HG03565 (cell line): ENCODE measurements at regions not wholly inside any gene's neighbourhood (a gene's known extent, or its start where the extent isn't known, plus 50 kb on each side); places are given as distances from the start of the nearest gene placed in this dataset.
"Not testable (repeated sequence)": the region's sequence is repeated elsewhere in the genome, so short reads cannot be mapped to it uniquely, and the experiment has no call there.

Experiments used
- ATAC-seq: cut with Tn5 transposase; IDR thresholded peaks from one replicate; pipeline ENCODE4 v1.9.1; 2021; ENCODE audit warnings: mild to moderate bottlenecking, moderate library complexity; ENCODE audit not compliant: unreplicated experiment

DNA sequence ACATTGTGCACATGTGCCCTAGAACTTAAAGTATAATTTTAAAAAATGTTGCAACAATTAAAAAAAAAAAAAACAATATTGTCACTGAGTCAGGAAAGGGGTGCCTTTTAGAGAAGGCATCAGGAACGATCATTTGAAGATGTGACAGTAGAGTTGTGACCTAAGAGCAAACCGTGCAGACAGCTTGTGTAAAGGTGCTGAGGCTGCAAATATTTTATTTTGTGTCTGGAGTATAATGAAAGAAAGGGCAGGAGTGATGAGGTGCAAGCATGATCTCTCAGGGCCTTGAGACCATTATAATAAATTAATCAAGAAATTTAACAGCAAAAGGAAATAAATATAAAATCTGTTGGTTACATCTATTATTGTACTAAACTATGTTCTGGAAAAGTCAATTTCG is 1219.7 kb downstream of the OLFM4 start:
- no peak for ATAC-seq

DNA sequence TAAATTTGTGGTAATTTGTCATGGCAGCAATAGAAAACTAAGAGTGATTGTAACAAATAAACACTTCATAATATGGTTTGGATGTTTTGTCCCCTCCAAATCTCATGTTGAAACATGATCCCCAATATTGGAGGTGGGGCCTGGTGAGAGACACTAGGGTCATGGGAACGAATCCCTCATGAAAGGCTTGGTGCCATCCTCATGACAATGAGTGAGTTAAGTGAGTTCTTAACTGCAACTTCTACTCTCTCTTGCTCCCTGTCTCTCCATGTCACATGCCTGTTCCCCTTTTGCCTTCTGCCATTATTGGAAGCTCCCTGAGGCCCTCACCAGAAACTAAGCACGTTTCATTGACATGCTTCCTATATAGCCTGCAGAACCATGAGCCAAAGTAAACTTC is 1233.2 kb downstream of the OLFM4 start:
- no peak for ATAC-seq

DNA sequence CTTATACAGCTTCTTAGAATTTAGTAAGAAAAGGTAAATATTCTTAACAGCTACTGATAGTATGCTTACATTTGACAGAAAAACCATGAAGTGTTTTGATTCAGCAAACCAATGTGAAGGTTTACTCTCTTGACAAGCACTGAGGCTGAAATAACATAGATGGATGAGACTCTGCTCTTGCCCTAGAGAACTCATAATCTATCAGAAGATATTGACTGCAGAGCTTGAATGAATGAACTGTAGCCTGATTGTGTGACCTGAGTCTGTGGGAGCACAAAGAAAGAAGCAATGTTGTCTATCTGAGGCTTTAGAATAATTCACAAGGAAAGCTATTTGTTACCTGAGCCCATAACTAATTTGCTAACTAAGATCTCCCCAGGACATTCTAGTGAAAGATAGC is 1235.3 kb downstream of the OLFM4 start:
- no peak for ATAC-seq

DNA sequence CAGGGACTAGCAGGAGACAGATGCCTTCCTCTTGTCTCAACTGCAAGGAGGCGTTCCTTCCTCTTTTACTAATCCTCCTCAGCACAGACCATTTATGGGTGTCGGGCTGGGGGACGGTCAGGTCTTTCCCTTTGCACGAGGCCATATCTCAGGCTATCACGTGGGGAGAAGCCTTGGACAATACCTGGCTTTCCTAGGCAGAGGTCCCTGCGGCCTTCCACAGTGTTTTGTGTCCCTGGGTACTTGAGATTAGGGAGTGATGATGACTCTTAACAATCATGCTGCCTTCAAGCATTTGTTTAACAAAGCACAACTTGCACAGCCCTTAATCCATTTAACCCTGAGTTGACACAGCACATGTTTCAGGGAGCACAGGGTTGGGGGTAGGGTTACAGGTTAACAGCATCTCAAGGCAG is 1238.6 kb downstream of the OLFM4 start:
- ATAC-seq: not testable (repeated sequence)

DNA sequence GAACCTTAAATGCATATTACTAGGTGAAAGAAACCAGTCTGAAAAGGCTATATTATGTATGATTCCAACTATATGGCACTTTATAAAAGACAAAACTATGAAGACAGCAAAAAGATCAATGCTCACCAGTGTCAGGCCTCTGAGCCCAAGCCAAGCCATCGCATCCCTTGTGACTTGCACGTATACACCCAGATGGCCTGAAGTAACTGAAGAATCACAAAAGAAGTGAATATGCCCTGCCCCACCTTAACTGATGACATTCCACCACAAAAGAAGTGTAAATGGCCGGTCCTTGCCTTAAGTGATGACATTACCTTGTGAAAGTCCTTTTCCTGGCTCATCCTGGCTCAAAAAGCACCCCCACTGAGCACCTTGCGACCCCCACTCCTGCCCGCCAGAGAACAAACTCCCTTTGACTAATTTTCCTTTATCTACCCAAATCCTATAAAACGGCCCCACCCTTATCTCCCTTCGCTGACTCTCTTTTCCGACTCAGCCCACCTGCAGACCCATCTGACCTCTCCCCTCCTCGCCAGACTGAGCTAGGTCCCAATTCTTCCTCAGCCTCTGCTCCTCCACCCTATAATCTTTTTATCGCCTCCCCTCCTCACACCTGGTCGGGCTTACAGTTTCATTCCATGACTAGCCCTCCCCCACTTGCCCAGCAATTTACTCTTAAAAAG is 1239.5 kb downstream of the OLFM4 start:
- ATAC-seq: not testable (repeated sequence)

DNA sequence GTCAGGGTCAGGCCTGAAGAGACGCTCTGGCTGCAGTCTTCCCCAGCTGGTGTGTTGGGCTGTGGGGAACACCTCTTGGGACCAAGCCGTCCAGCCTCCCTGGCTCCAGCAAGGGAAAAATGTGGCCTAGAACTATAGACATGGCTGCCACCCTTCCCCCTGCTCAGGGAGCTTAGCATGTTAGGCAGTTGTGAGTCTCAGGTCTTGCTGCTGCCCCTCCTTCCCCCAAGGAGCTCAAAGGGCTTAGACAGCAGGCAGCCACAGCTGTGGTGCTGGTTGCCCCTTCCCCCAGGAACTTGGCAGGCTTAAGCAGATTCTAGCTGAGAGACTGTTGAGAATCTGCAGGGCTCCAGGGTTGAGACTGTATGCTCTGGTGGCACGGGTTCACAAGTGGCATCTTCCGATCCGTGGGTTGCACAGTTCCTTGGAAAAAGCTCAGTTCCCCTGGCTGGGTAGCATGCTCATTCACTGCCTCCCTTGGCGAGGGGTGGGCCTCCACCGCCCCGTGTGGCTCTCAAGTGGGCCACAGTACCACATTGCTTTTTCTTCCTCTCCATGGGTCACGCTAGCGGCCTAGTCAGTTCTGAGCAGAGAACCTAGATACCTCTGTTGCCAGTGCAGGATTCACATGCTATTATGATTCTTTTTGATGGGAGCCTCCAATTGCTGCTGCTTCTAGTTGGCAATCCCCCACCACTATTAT is 1258.6 kb downstream of the OLFM4 start:
- ATAC-seq: no peak

DNA sequence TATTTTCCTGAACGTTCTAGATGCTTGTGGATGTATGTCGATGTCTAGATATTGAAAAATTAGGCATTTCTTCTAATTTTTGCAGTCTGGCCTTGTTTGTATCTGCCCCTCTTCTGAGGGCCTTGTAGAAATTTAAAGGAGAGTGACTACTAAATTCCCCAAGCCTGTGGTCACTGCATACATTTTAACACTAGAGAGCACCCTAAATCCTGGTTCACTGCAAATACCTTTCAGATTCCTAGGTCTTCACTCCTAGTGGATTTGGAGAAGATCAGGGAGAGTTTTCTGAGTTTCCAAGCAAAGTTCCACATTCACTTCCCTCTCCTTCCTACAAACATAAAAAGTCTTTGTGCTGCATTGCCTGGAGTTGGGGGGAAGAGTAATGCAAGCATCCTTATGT is 1272.5 kb downstream of the OLFM4 start:
- ATAC-seq: no peak

DNA sequence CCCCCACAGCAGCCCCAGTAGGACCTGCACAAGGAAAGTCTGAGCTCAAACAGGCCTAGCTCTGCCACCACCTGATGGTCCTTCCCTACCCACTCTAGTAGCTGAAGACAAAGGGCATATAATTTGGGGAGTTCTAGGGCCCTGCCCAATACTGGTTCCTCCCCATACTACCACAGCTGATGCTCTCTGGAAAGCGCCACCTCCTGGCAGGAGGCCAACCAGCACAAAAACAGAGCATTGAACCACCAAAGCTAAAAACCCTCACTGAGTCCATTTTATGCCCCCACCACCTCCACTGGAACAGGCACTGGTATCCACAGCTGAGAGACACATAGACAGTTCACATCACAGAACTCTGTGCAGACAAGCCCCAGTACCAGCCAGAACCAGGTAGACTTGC is 1276.8 kb downstream of the OLFM4 start:
- no peak for ATAC-seq

DNA sequence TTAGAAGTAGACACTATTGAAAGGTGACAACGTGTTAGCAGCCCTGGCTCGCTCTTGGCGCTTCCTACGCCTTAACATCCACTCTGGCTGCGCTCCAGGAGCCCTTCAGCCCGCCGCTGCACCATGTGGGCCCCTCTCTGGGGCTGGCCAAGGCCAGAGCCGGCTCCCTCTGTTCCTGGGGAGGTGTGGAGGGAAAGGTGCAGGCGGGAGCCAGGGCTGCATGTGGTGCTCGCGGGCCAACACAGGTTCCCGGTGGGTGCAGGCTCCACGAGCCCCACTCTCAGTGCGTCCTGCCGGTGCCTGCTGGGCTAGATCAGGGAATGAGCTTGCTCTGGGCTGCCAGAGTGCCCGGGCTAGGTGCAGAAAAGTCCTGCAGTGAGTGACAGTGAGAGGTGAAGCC is 1284.3 kb downstream of the OLFM4 start:
- no peak for ATAC-seq

DNA sequence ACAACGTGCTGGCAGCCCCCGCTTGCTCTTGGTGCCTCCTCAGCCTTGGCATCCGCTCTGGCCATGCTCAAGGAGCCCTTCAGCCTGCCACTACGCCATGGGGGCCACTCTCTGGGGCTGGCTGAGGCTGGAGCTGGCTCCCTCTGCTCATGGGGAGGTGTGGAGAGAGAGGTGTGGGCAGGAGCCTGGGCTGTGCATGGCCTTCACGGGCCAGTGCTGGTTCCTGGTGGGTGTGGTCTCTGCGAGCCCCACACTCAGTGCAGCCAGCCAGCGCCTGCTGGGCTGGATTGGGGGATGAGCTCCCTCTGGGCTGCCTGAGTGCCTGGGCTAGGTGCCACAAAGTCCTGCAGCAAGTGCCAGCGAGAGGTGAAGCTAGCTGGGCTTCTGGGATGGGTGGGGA is 1289.1 kb downstream of the OLFM4 start:
- ATAC-seq: no peak

DNA sequence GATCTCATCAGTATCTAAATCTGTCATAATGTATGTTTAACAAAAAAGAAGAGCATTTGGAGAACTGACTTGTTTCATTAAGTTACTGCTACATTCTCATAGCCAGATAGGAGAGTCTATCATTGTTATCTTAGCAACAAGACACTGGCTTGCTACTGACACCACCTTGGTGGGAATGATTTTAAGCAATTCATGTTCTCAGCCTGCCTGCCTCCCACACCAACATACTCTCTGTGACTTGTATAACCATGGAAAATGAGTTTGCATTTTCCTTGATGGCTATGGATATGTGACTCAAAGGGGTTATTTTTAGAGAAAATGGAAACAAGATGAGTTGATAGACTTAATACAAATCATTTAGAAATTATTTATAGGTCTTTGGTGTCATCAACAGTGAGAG is 1308.9 kb downstream of the OLFM4 start:
- ATAC-seq: no peak

DNA sequence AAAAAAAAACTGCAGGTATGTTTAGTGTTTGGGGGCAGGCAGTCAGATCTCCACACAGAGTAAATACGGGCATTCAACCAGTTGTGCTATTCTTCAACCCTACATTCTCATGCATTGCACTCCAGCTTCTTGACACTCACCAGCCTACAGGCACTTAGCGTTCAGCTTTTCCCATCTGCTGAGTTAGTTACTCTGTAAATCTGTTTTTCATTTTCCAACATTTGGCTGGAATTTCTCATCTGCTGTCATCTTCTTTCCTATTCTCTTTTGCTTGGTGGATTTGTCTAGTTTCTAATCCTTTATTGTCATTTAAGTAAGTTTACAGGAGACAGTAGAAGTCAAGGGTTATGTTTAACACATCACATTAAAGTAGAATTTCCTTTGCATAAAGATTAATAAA is 1318.9 kb downstream of the OLFM4 start:
- ATAC-seq: no peak

DNA sequence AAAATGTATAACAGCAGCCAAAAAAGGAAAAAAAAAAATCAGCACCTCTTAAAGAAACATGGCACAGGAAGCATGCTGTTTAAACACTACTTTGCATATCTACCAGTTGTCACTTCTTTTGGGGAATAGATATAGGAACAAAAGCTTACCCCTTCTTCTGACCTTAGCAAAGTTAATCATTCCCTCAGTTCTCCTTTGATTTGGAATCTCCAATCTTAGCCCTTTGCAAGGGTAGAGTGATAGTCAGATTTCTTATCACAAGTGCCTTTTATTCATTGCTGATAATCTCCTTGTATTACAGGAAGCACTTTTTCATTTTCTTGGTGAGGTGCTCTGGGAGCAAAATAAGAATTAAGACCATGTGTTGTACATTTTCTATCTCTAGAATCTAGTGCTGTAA is 1327.6 kb downstream of the OLFM4 start:
- no peak for ATAC-seq

DNA sequence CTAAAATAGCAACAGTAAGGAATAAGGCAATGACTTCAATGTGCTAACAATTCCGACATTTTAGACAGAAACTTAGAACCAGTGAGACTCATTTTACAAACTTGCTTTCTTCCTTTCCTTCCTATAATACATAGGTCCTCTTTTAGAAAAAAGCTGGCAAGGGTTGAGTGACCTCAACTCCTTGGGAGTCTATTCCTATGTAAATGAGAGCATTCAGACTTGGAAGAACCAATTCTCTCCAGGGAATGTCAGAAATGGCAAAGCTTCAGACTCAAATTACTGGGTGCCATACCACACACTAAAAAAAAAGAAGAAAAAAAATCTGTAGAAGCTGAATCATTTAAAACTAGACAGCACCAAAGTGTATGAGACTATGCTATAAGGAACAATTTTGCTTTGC is 1328.2 kb downstream of the OLFM4 start:
- ATAC-seq: no peak

DNA sequence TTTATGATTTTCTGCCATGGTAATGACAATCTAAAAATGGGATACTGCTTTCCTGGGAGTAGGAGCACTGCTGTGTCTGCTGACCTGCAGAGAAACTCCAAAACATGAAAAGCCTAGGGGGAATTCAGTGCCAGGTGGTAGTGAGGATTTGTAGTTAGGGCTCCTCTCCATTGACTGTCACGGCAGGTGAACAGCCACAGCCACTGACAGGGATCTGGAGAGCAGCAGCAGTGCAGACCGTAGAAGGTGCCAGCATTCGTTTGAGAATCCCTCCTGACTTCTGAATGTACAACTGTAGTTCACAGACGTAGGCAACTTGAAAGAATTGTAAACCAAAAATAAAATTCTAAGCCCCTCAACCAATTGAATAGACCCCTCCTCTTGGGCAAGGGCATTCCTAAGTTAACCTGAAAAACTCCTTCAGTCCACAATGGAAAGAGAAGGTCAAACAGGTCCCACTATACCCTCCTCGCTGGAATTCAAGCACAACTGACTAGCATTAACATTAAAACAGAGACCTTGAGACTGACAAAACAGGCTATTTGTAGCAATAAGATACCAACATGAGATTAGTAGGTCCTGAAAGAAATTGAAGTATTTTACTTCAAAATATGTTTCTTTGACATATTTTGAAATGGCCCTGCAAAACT is 1328.8 kb downstream of the OLFM4 start:
- no peak for ATAC-seq

DNA sequence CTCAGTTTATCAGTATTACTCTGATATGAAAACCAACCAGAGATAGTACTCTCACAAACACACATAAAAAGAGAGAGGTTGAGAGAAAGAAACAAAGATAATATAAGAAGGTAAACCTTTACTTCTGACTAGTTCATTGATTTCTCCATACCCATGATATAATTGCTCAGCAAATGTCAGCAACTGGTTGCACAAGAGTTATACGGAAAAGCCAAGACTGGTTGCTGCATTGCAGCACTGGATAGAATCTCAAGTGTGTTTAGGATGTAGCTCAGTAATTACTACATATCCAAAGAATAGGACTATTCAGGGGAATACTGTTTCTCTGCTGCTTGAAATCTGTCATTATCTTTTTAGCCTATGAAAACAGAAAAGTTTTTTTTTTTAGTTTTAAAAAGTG is 1332.8 kb downstream of the OLFM4 start:
- no peak for ATAC-seq

DNA sequence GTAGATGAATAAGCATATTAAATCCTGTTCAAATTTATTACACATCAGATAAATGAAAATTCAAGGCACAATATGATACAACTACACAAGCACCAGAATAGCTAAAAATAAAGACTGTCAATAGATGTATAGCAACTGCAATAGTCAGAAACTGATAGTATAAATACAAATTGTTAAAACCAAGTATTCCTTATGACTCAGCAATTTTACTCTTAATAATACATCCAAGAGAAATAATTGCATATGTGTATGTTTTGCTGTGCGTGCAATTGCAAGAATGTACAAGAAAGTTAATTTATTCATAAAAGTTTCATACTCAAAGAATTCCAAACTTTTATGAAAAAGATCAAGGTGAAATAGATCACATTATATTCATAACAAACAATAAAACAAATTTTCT is 1338.1 kb downstream of the OLFM4 start:
- ATAC-seq: no peak

DNA sequence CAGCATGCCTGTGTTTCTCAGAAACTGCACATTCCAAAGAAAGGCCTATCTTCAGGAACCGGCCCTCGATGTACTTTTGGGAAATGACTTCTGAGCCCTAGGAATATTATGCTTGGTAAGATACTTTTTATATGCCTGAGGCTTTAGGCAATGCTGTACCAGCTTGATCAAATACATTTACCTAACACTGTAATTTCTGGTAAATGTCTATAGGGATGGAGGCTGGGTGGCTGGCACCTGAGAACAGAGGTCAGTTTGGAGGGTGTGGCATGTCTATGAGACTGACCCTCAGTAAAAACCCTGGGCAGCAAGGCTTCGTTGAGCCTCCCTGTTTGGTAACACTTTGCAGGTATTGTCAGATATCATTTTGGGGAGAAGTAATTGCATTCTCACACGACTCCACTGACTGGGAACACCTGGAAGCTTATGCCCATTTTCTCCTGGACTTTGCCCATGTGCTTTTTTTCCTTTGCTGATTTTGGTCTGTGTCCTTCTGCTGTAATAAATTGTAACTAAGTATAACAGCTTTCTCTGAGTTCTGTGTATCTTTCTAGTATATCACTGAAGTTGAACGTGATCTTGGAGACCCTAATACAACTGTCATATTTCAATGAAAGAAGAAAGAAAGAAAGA is 1339.1 kb downstream of the OLFM4 start:
- ATAC-seq: no peak

DNA sequence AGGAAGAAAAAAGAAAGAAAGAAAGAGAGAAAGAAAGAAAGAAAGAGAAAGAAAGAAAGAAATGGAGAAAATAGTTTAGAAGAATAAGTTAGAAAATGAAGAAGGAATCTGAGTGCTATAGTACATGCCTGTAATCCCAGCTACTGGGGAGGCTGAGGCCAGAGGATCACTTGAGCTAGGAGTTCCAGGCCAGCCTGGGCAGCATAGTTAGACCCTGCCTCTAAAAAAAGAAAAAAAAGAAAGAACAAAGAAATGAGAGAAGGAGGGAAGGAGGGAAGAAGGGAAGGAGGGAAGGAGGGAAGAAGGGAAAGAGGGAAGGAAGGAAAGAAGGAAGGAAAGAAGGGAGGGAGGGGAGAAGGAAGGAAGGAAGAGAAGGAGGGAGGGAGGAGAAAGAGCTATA is 1339.8 kb downstream of the OLFM4 start:
- ATAC-seq: no peak

DNA sequence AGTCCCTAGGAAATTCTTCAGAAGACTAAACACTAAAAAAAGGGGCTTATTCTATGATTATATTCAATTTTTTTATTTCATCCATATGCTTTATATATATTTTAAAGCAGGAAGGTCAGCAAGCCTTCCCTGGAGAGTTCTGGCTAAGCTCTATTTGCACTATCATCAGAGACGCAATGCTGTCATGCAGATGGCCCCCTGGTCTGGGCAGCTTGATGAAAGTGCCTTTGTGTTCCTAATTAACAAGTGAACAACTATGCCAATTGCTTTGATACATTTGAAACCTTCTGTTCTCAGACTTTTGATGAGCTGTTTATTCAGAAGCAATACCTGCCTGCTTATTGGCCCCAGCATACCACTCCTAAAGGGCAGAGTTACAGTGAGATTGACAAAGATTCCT is 1344.6 kb downstream of the OLFM4 start:
- no peak for ATAC-seq

DNA sequence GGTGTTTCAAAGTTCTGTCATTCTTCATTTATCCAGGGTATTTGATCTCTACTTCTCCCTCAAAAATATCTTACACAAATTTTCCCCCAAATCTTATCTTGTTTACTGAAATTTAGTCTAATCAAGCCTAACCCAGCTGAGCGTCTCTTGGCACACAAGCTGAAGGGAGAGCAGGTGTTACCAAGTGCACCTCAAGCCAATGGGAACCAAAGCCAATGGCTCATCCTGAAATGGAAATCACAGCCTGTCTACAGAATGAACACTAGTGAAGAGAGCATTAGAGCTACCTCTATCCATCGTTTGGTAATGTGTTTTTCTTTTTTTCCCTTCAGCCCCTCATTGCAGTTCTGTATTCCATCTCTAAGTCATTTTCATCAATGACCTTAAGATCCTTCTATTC is 1350.8 kb downstream of the OLFM4 start:
- no peak for ATAC-seq

DNA sequence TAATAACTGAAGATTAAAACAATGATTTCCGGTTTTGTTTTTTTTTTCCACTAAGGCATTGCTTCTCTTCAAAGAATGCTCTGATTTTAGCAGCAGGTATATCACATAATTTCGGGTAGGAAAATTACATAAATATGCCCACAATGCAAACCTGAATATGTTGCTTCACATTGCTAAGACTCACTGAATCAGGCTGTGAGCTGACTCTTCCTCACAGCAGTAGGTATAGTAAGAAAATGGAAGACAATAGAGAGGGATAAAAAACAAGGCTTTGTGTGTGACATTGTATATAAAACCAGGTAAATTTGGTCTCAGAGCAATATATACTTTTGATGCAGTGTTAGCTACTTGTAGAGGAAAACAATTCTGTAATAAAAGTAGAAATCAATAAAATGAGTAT is 1355.0 kb downstream of the OLFM4 start:
- ATAC-seq: no peak
